ENCODE measurements at regions not wholly inside any gene's neighbourhood (a gene's known extent, or its start where the extent isn't known, plus 50 kb on each side); places are given as distances from the start of the nearest gene placed in this dataset.

DNA sequence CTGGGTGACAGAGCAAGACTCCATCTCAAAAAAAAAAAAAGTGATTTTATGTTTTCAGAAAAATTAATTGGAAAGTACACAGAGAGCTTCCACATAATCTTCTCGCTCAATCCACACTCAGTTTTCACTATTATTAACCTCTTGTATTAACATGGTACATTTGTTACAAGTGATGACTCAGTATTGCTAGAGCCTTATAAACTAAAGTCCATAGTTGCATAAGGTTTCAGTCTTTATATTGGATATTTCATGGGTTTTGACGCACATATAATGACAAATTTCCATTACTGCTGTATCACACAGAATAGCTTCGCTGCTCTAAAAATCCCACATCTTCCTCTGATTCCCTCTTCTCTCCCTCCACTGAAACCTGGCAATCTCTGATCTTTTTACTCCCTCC lies 603.5 kb downstream of the XIRP2 start:
- no peak for DNase-seq

DNA sequence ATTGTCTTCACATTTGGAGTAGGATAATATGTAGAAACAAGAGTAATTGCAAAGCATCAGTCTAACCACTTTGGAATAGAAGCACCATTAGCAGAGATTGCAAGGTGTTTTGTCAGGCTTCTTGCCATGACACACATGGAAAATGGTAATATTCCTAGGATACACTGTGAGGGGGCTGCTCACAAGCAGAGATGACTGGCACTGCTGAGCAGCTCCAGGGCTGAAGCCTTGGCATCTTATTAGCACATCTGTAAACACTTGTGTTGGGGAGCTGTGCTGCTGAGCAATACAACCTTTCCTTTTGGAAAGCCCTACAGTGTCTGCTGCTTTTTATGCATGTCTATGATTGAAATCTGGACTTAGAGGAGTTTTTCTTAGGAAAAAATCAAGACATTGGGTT lies 602.2 kb downstream of the XIRP2 start:
- DNase-seq, result no peak

DNA sequence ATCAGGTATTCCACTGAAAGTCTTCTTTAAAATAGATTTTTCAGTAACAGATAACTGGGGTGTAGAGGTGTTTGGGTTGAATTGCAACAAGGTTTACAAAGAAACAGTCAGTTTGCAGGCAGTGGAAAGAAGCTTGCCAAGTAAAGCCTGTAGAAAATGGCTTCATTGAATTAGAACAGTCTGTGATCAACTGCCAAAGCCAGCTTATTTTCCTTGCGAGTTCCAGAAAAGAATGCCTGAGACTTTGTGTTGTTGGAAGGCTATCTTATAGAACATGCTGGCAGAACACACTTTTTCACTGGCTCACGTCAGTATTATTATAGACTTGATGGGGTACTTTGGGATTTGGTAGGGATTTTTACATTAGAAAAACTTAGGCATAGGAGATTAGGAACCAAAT lies 601.0 kb downstream of the XIRP2 start:
- no peak for DNase-seq

DNA sequence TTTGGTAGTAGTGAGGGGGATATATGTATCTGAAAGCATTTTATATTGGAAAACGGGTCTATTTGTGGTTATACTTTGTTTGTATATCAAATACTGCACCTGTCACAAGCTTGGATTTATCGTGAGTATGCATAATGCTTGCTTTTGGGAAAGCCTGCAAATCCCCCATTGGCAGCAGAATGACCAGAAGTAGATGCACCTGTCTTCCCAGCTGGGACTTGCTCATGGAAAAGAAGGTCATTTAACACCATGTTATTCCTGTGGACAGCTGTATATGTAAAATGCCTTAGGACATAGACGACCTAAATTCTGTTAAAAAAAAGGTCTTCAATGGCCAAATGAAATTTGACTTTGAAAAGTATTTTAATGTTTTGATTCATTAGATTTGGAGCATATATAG lies 599.4 kb downstream of the XIRP2 start:
- no peak for DNase-seq

DNA sequence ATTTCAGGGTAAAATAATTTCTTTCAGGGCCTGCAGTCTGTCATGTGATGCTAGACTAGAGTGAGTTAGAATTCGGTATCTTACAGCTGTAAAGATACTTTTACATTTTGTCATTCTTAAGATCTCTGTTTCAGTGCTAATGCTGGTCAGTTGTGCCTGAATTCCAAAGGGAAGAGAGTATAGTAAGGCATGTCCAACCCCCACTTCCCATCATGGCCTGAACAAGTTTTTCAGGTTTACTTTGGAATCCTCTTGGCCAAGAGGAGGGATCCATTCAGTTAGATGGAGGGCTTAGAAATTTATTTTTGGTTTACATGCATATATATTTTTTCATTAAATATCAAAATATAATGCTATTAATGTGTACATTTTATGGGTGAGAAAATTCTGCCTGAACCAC lies 596.6 kb downstream of the XIRP2 start:
- no peak for DNase-seq

DNA sequence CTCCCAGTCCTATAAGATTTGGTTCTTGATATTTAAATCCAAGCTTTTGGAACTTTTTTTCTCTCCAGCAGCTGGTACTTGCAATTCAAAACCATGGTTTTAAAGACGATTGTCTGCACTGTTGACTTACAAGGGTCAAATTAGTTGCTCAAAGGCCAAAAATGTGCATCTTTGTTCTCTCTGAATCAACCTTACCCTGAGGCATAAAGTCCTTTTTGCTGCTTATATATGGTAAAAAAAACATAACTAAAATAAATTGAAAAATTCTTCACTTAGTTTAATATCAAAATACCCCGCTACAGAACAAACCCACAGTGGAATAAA lies 592.7 kb downstream of the XIRP2 start:
- no peak for DNase-seq

DNA sequence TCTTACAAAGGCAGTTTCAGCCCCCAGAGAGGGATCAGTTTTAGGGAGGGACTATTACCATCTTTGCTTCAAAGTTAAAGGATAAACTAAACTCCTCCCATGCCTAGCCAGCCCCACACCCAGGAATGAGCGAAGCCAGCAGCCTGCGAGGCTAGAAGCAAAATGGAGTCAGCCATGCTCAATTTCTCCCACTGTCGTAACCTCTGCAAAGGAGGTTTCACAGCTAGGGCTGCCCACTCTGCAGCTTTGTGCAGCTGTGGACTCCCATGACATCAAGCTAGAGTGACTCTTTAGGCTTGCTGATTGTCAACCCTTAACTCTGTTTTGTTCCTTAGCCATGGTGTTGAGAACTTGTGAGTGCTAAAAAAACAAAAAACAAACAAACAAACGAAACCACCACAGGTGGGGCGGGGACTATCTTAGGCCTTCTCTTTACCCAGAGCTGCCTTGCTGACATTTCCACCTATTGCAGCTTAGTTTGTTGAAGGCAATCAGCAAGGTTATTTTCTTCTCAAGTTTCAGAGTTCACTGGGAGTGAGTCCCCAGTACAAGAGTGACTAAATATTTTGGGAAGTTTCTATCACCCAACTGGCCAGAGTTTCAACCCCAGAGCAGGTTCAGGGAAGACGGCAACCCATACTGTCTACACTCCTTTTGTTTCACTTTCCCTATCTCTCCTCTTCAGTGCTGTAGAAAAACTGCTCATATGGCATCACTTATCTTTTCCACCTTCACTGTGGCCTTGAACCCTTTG lies 592.1 kb downstream of the XIRP2 start:
- no peak for DNase-seq

DNA sequence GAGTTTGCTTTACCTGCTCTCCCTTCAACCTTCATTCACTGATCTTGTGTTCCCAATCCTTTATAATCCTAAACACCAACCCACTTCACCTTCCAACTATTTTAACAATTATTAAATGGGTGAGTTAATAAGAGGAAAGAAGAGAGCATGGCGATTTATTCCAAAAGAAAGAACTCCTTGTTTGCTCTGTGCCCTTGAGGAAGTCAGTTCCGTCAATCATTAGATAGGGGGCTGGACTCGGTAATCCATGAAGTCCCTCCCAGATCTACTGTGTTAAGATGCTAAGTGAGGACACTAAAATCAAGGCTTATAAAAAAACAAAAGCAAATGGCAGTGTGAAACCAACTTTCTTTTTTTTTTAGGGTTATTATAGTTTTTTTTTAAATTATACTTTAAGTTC lies 589.9 kb downstream of the XIRP2 start:
- DNase-seq, result no peak

DNA sequence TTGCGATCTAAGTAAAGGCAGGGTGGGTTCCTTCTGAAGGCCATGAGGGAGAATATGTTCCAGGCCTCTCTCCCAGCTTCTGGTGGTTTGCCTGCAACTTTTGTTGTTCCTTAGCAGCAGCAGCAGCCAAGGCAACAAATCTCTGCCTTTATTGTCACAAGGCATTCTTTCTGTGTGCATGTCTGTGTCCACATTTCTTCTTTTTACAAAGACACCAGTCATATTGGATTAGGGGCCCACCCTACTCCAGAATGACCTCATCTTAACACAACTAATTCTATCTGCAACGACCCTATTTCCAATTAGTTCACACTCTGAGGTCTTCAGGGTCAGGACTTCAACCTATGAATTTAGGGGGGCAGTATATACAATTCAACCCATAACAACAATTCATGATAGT lies 587.5 kb downstream of the XIRP2 start:
- DNase-seq, result no peak

DNA sequence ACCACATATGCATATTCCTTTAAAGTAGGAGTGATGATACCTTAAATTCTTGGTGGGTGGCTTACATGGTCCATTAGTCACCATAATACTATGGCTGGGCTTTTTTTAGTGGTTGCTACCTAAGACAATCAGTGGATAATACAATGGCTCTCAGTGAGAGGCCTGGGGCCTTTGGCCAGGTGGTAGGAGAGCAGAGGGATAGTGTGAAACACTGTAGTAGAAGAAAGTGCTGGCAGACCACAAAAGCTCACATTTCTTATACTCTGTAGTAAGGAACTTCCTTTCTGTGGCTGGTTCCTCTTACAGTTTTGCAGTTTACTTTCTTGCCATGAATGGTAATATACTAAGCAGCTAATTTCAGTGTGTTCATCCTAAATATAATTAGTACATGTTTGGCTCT lies 583.5 kb downstream of the XIRP2 start:
- no peak for DNase-seq

DNA sequence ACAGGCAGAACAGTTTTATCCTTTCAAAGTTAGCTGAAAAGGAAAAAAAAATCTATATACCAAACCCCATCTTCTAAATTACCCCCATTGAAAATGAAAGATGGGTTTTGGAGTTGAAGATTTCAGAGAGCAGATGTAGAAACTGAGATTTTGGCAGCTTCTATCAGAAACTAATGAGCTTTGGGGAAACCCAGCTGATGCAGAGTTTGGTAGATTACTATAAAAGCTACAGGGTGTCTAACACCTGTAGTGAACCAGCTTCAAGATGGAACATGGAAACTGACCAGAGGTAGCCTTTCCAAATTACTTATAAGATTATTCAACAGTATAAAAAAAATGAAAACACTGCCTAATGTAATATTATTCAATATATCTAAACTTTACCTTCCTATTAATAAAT lies 583.1 kb downstream of the XIRP2 start:
- DNase-seq, result no peak

DNA sequence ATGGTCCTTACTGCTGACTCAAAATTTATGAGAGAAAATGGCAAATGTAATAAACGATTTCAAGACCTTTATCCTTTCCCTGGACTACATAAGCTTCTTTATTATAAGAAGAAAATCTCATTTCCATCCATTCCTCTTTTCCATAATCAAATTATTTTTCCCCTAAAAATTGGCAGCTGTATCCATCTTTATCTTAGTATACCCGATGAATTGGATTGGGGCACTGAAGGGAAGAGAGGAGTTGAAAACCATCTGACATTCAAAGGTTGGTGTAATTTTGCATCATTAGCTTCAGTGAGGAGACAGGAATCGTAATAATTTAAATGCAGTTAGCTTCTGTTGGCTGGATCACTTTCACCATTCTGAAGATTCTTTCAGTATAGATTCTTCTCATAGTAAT lies 574.1 kb downstream of the XIRP2 start:
- no peak for DNase-seq

DNA sequence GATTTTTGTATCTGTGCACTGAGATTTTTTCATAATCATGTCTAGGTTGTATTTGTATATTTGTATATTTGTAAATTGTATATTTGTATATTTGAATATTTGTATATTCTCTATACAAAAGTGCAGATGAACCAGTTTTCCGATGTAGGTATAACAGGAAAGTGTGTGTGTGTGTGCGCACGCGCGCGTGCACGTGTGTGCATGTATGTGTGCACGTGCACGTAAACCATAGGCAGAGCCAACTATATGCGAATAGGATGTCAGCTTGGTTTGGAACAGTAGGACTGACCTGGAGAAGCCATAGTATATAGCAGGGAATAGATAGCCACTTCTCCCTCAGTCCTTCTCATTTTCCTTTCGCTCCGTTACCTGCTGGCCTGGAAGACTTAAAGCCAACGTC lies 565.8 kb downstream of the XIRP2 start:
- no peak for DNase-seq

DNA sequence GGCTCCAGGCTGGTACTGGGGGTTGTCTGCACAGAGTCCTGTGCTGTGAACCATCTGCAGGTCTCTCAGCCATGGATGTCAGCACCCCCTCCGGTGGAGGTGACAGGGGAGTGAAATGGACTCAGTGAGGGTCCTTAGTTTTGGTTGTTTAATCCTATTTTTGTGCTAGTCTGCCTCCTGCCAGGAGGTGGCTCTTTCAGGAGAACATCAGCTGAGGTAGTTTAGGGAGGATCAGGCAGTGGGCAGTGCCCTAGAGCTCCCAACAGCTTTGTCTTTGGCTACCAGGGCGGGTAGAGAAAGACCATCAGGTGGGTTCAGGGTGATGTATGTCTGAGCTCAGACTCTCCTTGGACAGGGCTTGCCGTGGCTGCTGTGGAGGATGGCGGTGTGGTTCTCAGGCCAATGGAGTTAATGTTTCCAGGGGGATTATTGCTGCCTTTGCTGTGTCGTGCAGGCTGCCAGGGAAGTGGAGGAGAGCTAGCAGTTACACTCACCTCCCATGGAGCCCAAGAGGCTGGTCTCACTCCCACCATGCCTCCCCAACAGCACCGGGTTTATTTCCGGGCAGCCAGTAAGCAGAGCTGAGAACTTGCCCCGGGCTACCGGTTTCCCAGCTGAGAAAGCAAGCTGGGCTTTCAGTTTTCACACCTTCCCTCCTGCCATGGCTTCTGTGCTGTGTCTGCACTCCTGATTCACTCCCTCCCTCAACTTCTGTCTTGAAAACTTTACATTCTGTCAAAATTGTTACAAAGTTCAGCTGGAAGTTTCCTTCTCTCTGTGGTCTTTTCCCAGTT lies 563.4 kb downstream of the XIRP2 start:
- DNase-seq, result no peak

DNA sequence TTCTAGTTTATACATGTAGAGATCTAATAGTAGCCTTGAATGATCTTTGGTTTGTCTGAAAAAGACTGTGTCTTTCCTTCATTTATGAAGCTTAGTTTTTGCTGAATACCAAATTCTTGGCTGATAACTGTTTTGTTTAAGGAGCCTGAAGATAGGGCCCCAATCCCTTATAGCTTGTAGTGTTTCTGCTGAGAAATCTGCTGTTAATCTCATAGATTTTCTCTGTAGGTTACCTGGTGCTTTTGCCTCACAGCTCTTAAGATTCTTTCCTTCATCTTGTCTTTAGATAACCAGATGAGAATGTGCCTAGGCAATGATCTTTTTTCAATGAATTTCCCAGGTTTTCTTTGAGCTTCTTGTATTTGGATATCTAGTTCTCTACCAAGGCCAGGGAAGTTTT lies 562.1 kb downstream of the XIRP2 start:
- no peak for DNase-seq

DNA sequence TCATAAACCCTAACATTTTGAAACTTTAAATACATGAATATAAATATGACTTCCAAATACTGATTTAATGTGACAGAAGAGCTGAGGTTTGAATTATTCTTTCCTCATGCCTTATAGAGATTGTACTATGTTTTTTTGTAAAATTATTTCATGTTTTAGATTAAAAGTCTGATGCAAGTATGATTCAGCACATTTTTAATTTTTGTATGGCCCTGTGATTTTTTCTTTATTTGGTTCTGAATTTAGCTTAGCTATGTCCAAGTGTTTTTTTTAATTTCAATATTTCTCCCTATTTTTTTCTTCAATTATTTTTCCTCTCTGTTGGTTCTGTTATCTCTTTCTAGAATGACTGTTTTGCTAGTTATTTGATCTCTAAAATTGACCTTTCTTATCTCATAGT lies 552.1 kb downstream of the XIRP2 start:
- DNase-seq, result no peak

DNA sequence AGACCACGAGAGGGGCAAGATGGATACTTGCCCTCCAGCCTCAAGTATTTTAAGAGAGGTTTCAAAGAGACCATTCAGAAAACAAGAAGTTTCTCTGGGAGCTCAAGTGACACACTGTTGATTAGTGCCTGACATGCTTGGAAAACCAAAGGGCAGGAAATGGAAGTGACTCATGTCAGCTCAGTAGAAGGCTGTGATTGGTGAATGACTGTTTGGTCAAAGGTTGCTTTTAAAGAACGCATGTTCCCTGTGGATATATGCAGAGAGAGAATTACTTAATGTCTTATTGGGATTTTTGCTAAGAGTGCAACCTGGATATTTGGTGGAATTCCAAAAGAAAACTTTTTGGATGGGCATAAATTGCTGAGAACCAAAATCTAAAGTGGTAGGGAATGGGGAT lies 549.9 kb downstream of the XIRP2 start:
- DNase-seq, result no peak

DNA sequence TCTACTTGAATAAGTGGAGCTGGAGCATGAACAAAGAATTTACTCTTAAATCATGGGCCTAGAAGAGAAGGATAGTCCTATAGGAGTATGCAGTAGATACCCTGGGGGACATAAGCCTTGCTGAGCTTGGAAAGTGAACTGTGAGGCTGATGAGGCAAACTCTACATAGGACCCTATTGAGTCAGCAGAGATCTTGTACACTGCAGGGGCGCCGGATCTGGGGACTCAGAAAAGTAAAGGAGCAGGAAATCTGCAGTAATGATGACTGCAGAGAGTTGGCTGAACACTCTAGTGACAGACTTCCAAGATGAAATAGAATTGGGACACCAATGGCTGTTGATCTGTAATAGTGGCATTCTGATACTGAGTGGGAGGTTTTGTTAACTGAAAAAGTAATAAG lies 543.7 kb downstream of the XIRP2 start:
- no peak for DNase-seq

DNA sequence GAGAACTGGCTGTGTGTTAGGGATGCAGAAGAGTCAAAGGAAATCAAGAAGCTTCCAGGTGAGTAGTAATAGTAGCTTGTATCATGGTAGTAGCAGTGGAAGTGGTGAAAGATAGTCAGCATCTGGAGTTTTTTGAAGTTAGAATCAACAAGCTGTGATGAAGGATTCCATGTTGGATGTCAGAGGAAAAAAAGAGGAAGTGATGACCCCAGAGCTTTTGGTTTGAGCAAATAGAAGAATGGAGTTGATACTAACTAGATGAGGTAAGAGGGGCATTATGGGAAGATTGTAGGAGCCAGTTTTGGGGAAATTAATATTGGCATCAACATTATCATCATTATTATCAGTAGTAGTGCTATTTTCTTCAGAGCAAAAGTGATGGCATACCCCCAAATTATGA lies 542.2 kb downstream of the XIRP2 start:
- DNase-seq, result no peak

DNA sequence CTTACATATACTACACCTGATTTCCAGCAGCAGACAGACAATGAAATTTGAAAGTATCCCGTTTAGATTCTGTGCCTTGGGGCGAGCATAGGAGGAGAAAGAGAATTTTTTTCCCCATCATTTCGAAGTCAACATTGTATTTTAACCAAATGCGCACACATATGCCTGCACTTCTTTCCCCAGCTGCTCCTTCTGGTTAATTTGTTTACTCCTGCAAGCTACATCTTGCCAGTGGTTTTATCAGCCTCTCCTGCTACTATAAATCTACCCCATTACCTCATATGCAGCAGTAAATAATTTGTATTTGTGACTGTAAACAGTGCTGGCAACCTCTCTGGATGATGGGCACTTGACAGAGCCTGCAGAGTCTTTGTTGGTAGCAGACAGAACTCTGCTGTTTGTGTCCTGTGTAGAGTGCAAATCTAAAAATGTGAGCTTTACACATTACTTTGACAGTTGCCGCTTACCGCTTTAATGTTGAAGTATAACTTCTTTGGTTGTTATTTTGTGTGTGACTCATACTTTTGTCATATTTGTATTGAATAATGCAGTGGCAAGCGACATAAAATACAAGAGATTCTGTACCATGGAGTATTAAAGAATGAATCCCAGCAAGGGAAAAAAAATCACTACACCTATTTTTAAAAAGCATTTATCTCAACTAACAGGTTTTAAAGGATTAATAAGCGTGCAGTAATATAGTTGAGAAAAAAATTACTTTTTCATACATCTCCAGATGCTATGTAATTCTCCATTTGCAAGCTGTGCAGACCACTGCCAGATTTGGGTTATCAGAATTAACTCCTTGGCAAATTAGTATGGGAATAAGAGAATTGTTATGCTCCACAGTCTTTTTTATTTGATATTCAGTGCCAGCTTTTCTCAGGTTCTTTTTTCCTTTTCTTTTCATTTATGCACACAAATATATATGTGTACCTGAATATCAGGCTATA lies 536.8 kb downstream of the XIRP2 start:
- DNase-seq, result no peak

DNA sequence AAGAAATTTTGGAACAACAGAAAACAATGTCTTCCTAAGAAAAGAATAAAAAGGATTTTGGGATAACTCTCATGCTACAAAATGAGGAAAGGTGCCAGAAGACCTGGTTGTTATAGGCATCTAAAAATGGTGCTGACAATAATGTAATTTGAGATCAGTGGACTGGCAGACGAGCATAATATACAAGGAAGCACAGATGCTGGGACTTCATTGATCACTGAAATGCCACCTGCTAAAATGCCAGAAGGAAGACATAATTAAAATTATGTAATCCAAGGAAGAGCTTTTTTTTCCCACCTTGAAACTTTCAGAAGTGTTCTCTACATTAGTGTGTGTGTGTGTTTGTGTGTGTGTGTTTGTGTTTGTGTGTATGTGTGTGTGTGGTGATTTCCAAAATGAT lies 535.9 kb downstream of the XIRP2 start:
- no peak for DNase-seq

DNA sequence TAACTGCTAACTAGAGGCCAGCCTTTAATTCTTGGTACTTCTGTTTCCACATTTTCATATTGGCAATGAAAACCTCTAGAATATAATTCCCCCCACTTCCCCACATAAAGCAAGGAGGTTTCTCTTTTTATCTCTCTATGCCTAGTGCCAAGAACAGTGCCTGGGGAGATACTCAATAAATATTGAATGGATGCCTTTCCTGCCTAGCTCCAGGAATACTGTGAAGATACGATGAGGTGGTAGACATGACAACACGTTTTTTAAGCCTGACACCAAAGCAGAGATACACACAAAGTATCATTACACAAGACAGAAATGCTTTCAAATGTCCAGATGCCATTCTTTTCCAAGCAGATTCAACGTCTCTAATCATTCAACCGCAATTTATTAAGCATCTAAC lies 535.5 kb downstream of the XIRP2 start:
- DNase-seq, result no peak

DNA sequence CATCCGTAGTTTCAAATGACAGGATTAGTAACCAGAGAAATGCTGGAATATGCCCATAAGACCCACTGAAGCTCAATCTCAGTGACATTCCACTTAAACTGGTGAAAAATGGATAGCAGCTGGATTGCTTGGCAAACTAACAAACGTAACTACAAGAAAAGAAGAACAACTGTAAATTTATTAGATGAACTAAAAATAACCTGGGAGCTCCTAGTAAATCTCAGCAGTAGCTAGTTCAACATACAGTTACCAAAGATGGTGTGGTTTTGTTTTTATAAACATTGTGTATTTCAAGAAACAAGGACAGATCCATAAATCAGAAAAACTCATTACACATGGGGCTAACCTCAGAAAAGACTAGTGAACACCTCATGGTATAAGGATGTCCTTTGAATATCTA lies 531.9 kb downstream of the XIRP2 start:
- no peak for DNase-seq

DNA sequence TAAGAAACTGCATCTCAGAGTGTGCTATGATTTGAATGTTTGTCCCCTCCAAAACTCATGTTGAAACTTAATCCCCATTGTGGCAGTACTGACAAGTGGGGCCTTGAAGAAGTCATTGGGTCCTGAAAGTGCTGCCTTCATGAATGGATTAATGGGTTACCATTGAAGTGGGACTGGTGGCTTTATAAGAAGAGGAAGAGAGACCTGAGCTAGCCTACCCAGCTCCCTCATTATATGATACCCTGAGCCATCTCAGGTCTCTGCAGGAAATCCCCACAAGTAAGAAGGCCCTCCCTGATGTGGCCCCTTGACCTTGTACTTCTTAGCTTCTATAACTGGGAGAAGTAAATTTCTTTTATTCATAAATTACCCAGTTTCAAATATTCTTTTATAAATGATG lies 526.8 kb downstream of the XIRP2 start:
- DNase-seq, result no peak

Measured in stimulated activated CD8-positive, alpha-beta memory T cell treated with anti-CD3 and anti-CD28 coated beads, Interleukin-4, amount 100 ng/mL, for 48 hours (primary cell).